SU-DHL-6 (cell line): ENCODE measurements at regions not wholly inside any gene's neighbourhood (a gene's known extent, or its start where the extent isn't known, plus 50 kb on each side); places are given as distances from the start of the nearest gene placed in this dataset.
A peak's percentile ranks its signal among the peaks of the same experiment; 100 is the strongest.
"Not testable (repeated sequence)": the region's sequence is repeated elsewhere in the genome, so short reads cannot be mapped to it uniquely, and the experiment has no call there.

Source experiments
- H2AFZ ChIP-seq: fragments of 200-600 bp; sonication (generic); 2 replicates; pipeline ENCODE4 v1.6.1; 2014; ENCODE audit warnings: low read depth, mild to moderate bottlenecking, moderate library complexity, mixed read lengths, antibody characterized with exemption, low read length; ENCODE audit not compliant: severe bottlenecking
- H3F3A ChIP-seq: fragments of 200-600 bp; shearing (Covaris generic); 2 replicates; pipeline ENCODE4 v1.6.0; 2016; ENCODE audit warnings: antibody characterized with exemption, mild to moderate bottlenecking; ENCODE audit not compliant: insufficient read depth
- H3K27ac ChIP-seq: fragments of 200-600 bp; sonication (generic); 2 replicates; pipeline ENCODE4 v1.5.1; 2016; ENCODE audit warnings: low read depth, mild to moderate bottlenecking, low read length, moderate library complexity, mixed read lengths
- H3K27me3 ChIP-seq: fragments of 200-600 bp; sonication (generic), shearing (Covaris generic); 2 replicates; pipeline ENCODE4 v1.6.0; 2014; ENCODE audit warnings: mild to moderate bottlenecking, low read length
- H3K36me3 ChIP-seq: fragments of 200-600 bp; sonication (generic); 2 replicates; pipeline ENCODE4 v1.6.1; 2014; ENCODE audit warnings: mild to moderate bottlenecking, low read length, mixed read lengths
- H3K4me2 ChIP-seq: fragments of 300-600, 200-600 bp; shearing (Covaris generic), sonication (generic); 2 replicates; pipeline ENCODE4 v1.6.0; 2014; ENCODE audit warnings: low read length, low read depth, mild to moderate bottlenecking; ENCODE audit not compliant: poor library complexity, severe bottlenecking
- H3K4me3 ChIP-seq: fragments of 200-600 bp; sonication (generic); 2 replicates; pipeline ENCODE4 v1.5.1; 2014; ENCODE audit warnings: antibody characterized with exemption, low read length, mild to moderate bottlenecking, mixed read lengths; ENCODE audit not compliant: insufficient read depth, poor library complexity, severe bottlenecking
- H3K79me2 ChIP-seq: fragments of 200-600 bp; sonication (generic); 2 replicates; pipeline ENCODE4 v1.6.1; 2014; ENCODE audit warnings: mild to moderate bottlenecking, low read length, moderate library complexity; ENCODE audit not compliant: insufficient read depth
- H3K9ac ChIP-seq: fragments of 200-600 bp; sonication (generic); 2 replicates; pipeline ENCODE4 v1.7.0; 2014; ENCODE audit warnings: mild to moderate bottlenecking, low read length
- H3K9me2 ChIP-seq: fragments of 200-600 bp; sonication (generic); replicated peaks from 2 replicates; pipeline ENCODE4 v1.6.1; 2014; ENCODE audit warnings: low read length; ENCODE audit not compliant: insufficient read depth
- H3K9me3 ChIP-seq: fragments of 200-600 bp; sonication (generic); 2 replicates; pipeline ENCODE4 v1.6.1; 2014; ENCODE audit warnings: low read length, mixed read lengths; ENCODE audit not compliant: insufficient read depth
- H4K20me1 ChIP-seq: fragments of 200-600 bp; sonication (generic); 2 replicates; pipeline ENCODE4 v1.6.1; 2014; ENCODE audit warnings: low read depth, mild to moderate bottlenecking, antibody characterized with exemption, low read length, moderate library complexity, mixed read lengths
- EZH2phosphoT487 ChIP-seq: fragments of 200-600 bp; sonication (generic), shearing (Covaris generic); conservative IDR thresholded peaks from 2 replicates; pipeline ENCODE4 v1.6.1; 2018; ENCODE audit warnings: mild to moderate bottlenecking, antibody characterized with exemption, low read length, moderate library complexity, mixed read lengths
- TF ChIP-seq, protein P1 (sequence below): fragments of 200-600 bp; sonication (generic); IDR thresholded peaks from one replicate; pipeline ENCODE4 v1.5.1; 2017; ENCODE audit warnings: antibody characterized with exemption, mild to moderate bottlenecking, low read length, moderate library complexity; ENCODE audit not compliant: insufficient read depth, poor library complexity, severe bottlenecking

GRCh38 chr1:157380523-157380922 lies 171.8 kb downstream of the FCRL5 start:
- no peak overlapping the region for H2AFZ ChIP-seq
- no peaks in the 10 kb centered on the region for H3K27me3 ChIP-seq
- H3K79me2 ChIP-seq, result no peaks in the 10 kb centered on the region
- no peaks in the 10 kb centered on the region for H4K20me1 ChIP-seq
- no peaks in the 10 kb centered on the region for H3K36me3 ChIP-seq
- no peak for TF ChIP-seq EZH2phosphoT487
- TF ChIP-seq, protein P1, sequence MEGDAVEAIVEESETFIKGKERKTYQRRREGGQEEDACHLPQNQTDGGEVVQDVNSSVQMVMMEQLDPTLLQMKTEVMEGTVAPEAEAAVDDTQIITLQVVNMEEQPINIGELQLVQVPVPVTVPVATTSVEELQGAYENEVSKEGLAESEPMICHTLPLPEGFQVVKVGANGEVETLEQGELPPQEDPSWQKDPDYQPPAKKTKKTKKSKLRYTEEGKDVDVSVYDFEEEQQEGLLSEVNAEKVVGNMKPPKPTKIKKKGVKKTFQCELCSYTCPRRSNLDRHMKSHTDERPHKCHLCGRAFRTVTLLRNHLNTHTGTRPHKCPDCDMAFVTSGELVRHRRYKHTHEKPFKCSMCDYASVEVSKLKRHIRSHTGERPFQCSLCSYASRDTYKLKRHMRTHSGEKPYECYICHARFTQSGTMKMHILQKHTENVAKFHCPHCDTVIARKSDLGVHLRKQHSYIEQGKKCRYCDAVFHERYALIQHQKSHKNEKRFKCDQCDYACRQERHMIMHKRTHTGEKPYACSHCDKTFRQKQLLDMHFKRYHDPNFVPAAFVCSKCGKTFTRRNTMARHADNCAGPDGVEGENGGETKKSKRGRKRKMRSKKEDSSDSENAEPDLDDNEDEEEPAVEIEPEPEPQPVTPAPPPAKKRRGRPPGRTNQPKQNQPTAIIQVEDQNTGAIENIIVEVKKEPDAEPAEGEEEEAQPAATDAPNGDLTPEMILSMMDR, result no peak
- H3K9me3 ChIP-seq, result no peaks in the 10 kb centered on the region
- no peaks in the 10 kb centered on the region for H3F3A ChIP-seq
- H3K9ac ChIP-seq, result no peak overlapping the region
- H3K4me2 ChIP-seq, result no peak overlapping the region
- H3K9me2 ChIP-seq, result no peaks in the 10 kb centered on the region
- H3K27ac ChIP-seq, result no peak overlapping the region
- no peak overlapping the region for H3K4me3 ChIP-seq

GRCh38 chr1:157377280-157377713 lies 175.0 kb downstream of the FCRL5 start:
- not testable (repeated sequence) for H3K4me2 ChIP-seq, H4K20me1 ChIP-seq, H3K36me3 ChIP-seq

GRCh38 chr1:157376681-157377080 lies 175.6 kb downstream of the FCRL5 start:
- H3K27ac ChIP-seq, result no peak overlapping the region
- no peaks in the 10 kb centered on the region for H3K27me3 ChIP-seq
- H3K36me3 ChIP-seq, result no peaks in the 10 kb centered on the region
- H2AFZ ChIP-seq, result no peak overlapping the region
- H3K4me3 ChIP-seq, result no peak overlapping the region
- no peaks in the 10 kb centered on the region for H3F3A ChIP-seq
- H4K20me1 ChIP-seq, result no peaks in the 10 kb centered on the region
- TF ChIP-seq EZH2phosphoT487, result no peak
- TF ChIP-seq, protein P1, result no peak
- no peaks in the 10 kb centered on the region for H3K9me3 ChIP-seq
- no peak overlapping the region for H3K4me2 ChIP-seq
- H3K79me2 ChIP-seq, result no peaks in the 10 kb centered on the region
- H3K9me2 ChIP-seq, result no peaks in the 10 kb centered on the region
- H3K9ac ChIP-seq, result no peak overlapping the region

More at GRCh38 chr1:157377280-157377713, 175.0 kb downstream of the FCRL5 start:
- H2AFZ ChIP-seq, H3F3A ChIP-seq, H3K79me2 ChIP-seq, H3K27me3 ChIP-seq, H3K27ac ChIP-seq, H3K9me2 ChIP-seq, H3K9me3 ChIP-seq, H3K9ac ChIP-seq, H3K4me3 ChIP-seq: not testable (repeated sequence)
- TF ChIP-seq, protein P1, result peak; percentile 70

DNA sequence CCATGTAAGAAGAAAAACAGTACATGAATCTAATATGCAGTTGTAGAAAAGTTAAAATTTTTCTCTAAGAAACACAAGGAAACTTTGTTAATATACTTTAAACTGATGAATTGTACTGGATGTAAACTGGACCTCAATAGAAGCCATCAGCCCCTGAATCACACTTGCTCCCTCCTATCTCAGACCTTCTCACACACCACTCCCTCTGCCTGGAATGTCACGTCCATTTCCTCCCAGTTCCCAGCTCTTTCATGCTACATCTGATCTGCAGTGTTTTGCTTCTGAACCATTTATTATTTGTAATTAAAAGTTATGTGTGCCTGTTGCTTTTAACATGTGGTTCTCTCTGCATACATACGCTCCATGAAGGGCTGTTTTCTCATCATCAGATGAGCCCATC lies 180.0 kb downstream of the FCRL5 start:
- H2AFZ ChIP-seq, H3F3A ChIP-seq, H3K27ac ChIP-seq, H3K9me2 ChIP-seq, H3K9ac ChIP-seq, H3K4me2 ChIP-seq, H3K36me3 ChIP-seq, H3K4me3 ChIP-seq, H3K27me3 ChIP-seq, H3K79me2 ChIP-seq, H3K9me3 ChIP-seq, H4K20me1 ChIP-seq: not testable (repeated sequence)
